SK-N-SH (cell line): ENCODE measurements at regions not wholly inside any gene's neighbourhood (a gene's known extent, or its start where the extent isn't known, plus 50 kb on each side); places are given as distances from the start of the nearest gene placed in this dataset.

ENCODE experiments used
- CTCF ChIA-PET: fragments of 300-600, 350-600 bp; formaldehyde crosslinking; extraction: SDS; loops from one replicate; lab custom pipeline; 2021; lab: Yijun Ruan, JAX
- POLR2A ChIA-PET: fragments of 350-600 bp; sonication (Branson Sonifier 250); formaldehyde crosslinking; extraction: SDS; loops from one replicate; lab custom pipeline; 2020; ENCODE audit warnings: antibody characterized with exemption, inconsistent platforms; lab: Yijun Ruan, JAX
- DNase-seq: peaks from one replicate; pipeline ENCODE4 v3.0.0; 2012
- H2AFZ ChIP-seq: fragments of 200-600 bp; sonication (generic); 2 replicates; pipeline ENCODE4 v1.8.1; 2016; ENCODE audit warnings: antibody characterized with exemption, mild to moderate bottlenecking, low read depth
- H3F3A ChIP-seq: fragments of 200-600 bp; sonication (generic); replicated peaks from 2 replicates; pipeline ENCODE3; 2016; ENCODE audit warnings: antibody characterized with exemption, mild to moderate bottlenecking; ENCODE audit not compliant: insufficient read depth
- H3K27ac ChIP-seq, 2 experiments: fragments of 200-500 bp in 1 of 2; fragments of 200-600 bp in 1 of 2; sonication (Bioruptor generic) in 1 of 2; sonication (generic), shearing (Covaris generic) in 1 of 2; 2 replicates each; pipeline versions ENCODE4 v1.5.1 to v1.6.1; 2014 to 2016; ENCODE audit warnings: low read depth in 2 of 2, inconsistent platforms in 1 of 2, low read length in 1 of 2, mild to moderate bottlenecking in 1 of 2, mixed read lengths in 1 of 2
- H3K27me3 ChIP-seq: fragments of 200-600 bp; sonication (generic), shearing (Covaris generic); 2 replicates; pipeline ENCODE4 v1.6.1; 2016; ENCODE audit warnings: mixed run types; ENCODE audit not compliant: insufficient read depth
- H3K36me3 ChIP-seq, 2 experiments: fragments of 200-500 bp in 1 of 2; fragments of 200-600 bp in 1 of 2; sonication (Bioruptor generic) in 1 of 2; sonication (generic) in 1 of 2; replicated peaks in 1 of 2; 2 replicates each; pipeline versions ENCODE3 to v1.5.1; 2014 to 2016; ENCODE audit warnings: low read length in 1 of 2, mild to moderate bottlenecking in 1 of 2; ENCODE audit not compliant: insufficient read depth in 2 of 2, control insufficient read depth in 1 of 2
- H3K4me1 ChIP-seq, 2 experiments: fragments of 200-500 bp in 1 of 2; fragments of 200-600 bp in 1 of 2; sonication (Bioruptor generic) in 1 of 2; sonication (generic), shearing (Covaris generic) in 1 of 2; 2 replicates each; pipeline versions ENCODE4 v1.5.1 to v1.6.1; 2014 to 2016; ENCODE audit warnings: low read depth in 1 of 2, low read length in 1 of 2, mixed run types in 1 of 2; ENCODE audit not compliant: insufficient read depth in 2 of 2, control insufficient read depth in 1 of 2
- H3K4me2 ChIP-seq: fragments of 200-600 bp; sonication (generic), shearing (Covaris generic); 2 replicates; pipeline ENCODE4 v1.6.1; 2017; ENCODE audit warnings: mixed run types
- H3K4me3 ChIP-seq, 2 experiments: fragments of 200-500 bp in 1 of 2; fragments of 200-600 bp in 1 of 2; sonication (Bioruptor generic) in 1 of 2; sonication (generic), shearing (Covaris generic) in 1 of 2; 2 replicates each; pipeline versions ENCODE4 v1.5.1 to v1.8.1; 2014 to 2016; ENCODE audit warnings: low read depth in 2 of 2, inconsistent platforms in 1 of 2, low read length in 1 of 2, mild to moderate bottlenecking in 1 of 2, mixed read lengths in 1 of 2, moderate library complexity in 1 of 2
- H3K79me2 ChIP-seq: fragments of 200-600 bp; sonication (generic); 2 replicates; pipeline ENCODE4 v1.8.1; 2017; ENCODE audit warnings: mild to moderate bottlenecking; ENCODE audit not compliant: insufficient read depth
- H3K9ac ChIP-seq: fragments of 200-600 bp; sonication (generic); 2 replicates; pipeline ENCODE4 v1.6.1; 2017; ENCODE audit warnings: mixed run types
- H3K9me2 ChIP-seq: fragments of 200-600 bp; sonication (generic); 2 replicates; pipeline ENCODE4 v1.6.1; 2017; ENCODE audit warnings: mixed run types
- H3K9me3 ChIP-seq: fragments of 200-600 bp; sonication (generic); 2 replicates; pipeline ENCODE4 v1.6.1; 2017; ENCODE audit warnings: mixed run types, mild to moderate bottlenecking, moderate library complexity
- H4K20me1 ChIP-seq: fragments of 200-600 bp; sonication (generic); 2 replicates; pipeline ENCODE4 v1.6.1; 2017; ENCODE audit warnings: mild to moderate bottlenecking, mixed run types; ENCODE audit not compliant: insufficient read depth
- CTCF ChIP-seq: fragments of 200-600 bp; sonication (generic); IDR thresholded peaks from 2 replicates; pipeline ENCODE4 v1.6.1; 2017; ENCODE audit warnings: antibody characterized with exemption, mild to moderate bottlenecking, moderate library complexity
- EP300 ChIP-seq, 2 experiments: IDR thresholded peaks; 2 replicates each; pipeline versions ENCODE4 v1.4.0 to v1.6.1; 2012; ENCODE audit warnings: borderline replicate concordance in 1 of 2, low read depth in 1 of 2, low read length in 1 of 2
- EZH2phosphoT487 ChIP-seq: fragments of 200-600 bp; sonication (generic); IDR thresholded peaks from 2 replicates; pipeline ENCODE4 v1.6.1; 2017; ENCODE audit warnings: low read depth, mixed run types, mild to moderate bottlenecking, antibody characterized with exemption, moderate library complexity, borderline replicate concordance
- FOXJ3 ChIP-seq: sonication (generic); formaldehyde crosslinking; IDR thresholded peaks from 2 replicates; pipeline ENCODE4 v1.5.1; 2020; ENCODE audit warnings: mild to moderate bottlenecking, missing genetic modification reagents
- GATA2 ChIP-seq: sonication (generic); formaldehyde crosslinking; IDR thresholded peaks from 2 replicates; pipeline ENCODE4 v1.5.0; 2020; ENCODE audit warnings: mild to moderate bottlenecking, missing genetic modification reagents
- JUND ChIP-seq: IDR thresholded peaks from 2 replicates; pipeline ENCODE4 v1.4.0; 2012
- MXI1 ChIP-seq: IDR thresholded peaks from 2 replicates; pipeline ENCODE4 v1.6.1; 2012; ENCODE audit warnings: mild to moderate bottlenecking, low read depth, low read length, improper control_type of control experiment
- NRF1 ChIP-seq: IDR thresholded peaks from 2 replicates; pipeline ENCODE4 v1.6.1; 2012; ENCODE audit warnings: low read depth, mild to moderate bottlenecking, low read length
- POLR2AphosphoS5 ChIP-seq: IDR thresholded peaks from 2 replicates; pipeline ENCODE4 v1.6.1; 2012; ENCODE audit warnings: low read depth, low read length
- RFX5 ChIP-seq: IDR thresholded peaks from 2 replicates; pipeline ENCODE4 v1.6.1; 2012; ENCODE audit warnings: mild to moderate bottlenecking, improper control_type of control experiment, low read length
- RXRA ChIP-seq: IDR thresholded peaks from 2 replicates; pipeline ENCODE4 v1.4.0; 2012; ENCODE audit warnings: low read depth, mild to moderate bottlenecking, borderline replicate concordance
- SMC3 ChIP-seq: IDR thresholded peaks from 2 replicates; pipeline ENCODE4 v1.6.1; 2012; ENCODE audit warnings: low read depth, low read length, improper control_type of control experiment
- TAF1 ChIP-seq: IDR thresholded peaks from 2 replicates; pipeline ENCODE4 v1.6.1; 2012; ENCODE audit warnings: low read depth, mild to moderate bottlenecking, low read length, moderate library complexity, borderline replicate concordance
- TEAD4 ChIP-seq: IDR thresholded peaks from 2 replicates; pipeline ENCODE4 v1.4.0; 2012; ENCODE audit warnings: mild to moderate bottlenecking, borderline replicate concordance; ENCODE audit not compliant: insufficient read depth
- WGBS: methylation state at CpG from one replicate; pipeline ENCODE4 v1.1.6; 2017; ENCODE audit warnings: low lambda C conversion rate; 5-methylcytosine and 5-hydroxymethylcytosine counted together
- TF ChIP-seq, protein P1 (sequence below): fragments of 150-350 bp; IDR thresholded peaks from 2 replicates; pipeline ENCODE4 v1.6.1; 2017; ENCODE audit warnings: antibody characterized with exemption, low read length, low read depth, borderline replicate concordance

- POLR2A ChIA-PET, result no interaction called here
- no peaks in the 10 kb centered on the region for H3K36me3 ChIP-seq
Observed at GRCh38 chr12:24698972-24699371, 249.9 kb downstream of the BCAT1 start.

DNA sequence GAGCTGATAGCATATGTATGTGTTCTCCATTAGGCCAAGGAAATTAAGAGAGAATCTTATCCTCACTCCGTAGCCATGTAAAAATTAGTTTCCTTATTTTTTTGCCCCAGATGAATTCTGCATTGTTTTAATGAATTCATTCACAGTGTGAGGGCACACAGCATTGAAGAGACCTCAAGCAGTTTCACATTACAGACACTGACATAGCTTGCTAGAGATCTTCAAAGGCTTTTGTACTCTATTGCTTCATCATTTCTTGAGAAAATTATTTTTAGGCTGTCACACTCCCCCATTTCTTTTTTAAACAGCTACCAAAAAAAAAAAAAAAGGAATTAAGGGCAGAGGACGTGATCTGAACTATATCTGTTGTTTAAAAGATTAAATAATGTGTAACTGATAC, 251.1 kb downstream of the BCAT1 start:
- Histone ChIP-seq H3K4me1 (no peaks in the 10 kb centered on the region), H4K20me1 (no peaks in the 10 kb centered on the region), H3K27ac (no peak overlapping the region), H3K4me2 (no peak overlapping the region), H3F3A (no peaks in the 10 kb centered on the region), H3K4me3 (no peak overlapping the region), H3K9me2 (no peaks in the 10 kb centered on the region), H3K9me3 (no peaks in the 10 kb centered on the region)
- ChIA-PET POLR2A (no interaction called here), CTCF (no interaction called here)
- DNase-seq, result no peak
- TF ChIP-seq EP300 (IDR thresholded peaks at IDR 0.05; ENCODE audit: borderline replicate concordance in 1 of 2, low read depth in 1 of 2, low read length in 1 of 2), result no peak
- TF ChIP-seq, protein P1, sequence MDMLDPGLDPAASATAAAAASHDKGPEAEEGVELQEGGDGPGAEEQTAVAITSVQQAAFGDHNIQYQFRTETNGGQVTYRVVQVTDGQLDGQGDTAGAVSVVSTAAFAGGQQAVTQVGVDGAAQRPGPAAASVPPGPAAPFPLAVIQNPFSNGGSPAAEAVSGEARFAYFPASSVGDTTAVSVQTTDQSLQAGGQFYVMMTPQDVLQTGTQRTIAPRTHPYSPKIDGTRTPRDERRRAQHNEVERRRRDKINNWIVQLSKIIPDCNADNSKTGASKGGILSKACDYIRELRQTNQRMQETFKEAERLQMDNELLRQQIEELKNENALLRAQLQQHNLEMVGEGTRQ, result no peak
- no peak for TF ChIP-seq GATA2
- TF ChIP-seq POLR2AphosphoS5, result no peak
- no peak for TF ChIP-seq NRF1
- no peak for TF ChIP-seq CTCF
- no peak for TF ChIP-seq FOXJ3 (CRISPR knock-in tag)
- TF ChIP-seq RFX5, result no peak
- TF ChIP-seq TEAD4, result no peak
- no peak for TF ChIP-seq JUND
- TF ChIP-seq RXRA, result no peak
- no peak for TF ChIP-seq TAF1
- TF ChIP-seq EZH2phosphoT487, result no peak
- no peak for TF ChIP-seq MXI1
- TF ChIP-seq, all 33 proteins: peak for 0
- WGBS, result 54% methylated on average over 2 of the region's 2 CpGs
- Histone ChIP-seq H3K36me3 (no peaks in the 10 kb centered on the region), H3K79me2 (no peaks in the 10 kb centered on the region), H3K27me3 (no peaks in the 10 kb centered on the region), H2AFZ (no peak overlapping the region), H3K9ac (no peak overlapping the region)

More at GRCh38 chr12:24698972-24699371, 249.9 kb downstream of the BCAT1 start:
- Histone ChIP-seq H3K4me3 (no peak overlapping the region), H3K9me3 (no peaks in the 10 kb centered on the region), H2AFZ (no peak overlapping the region), H3K27me3 (no peaks in the 10 kb centered on the region), H3K9ac (no peak overlapping the region), H3K4me2 (no peak overlapping the region), H3K79me2 (no peaks in the 10 kb centered on the region), H3K4me1 (no peaks in the 10 kb centered on the region), H3F3A (no peaks in the 10 kb centered on the region), H3K27ac (no peak overlapping the region), H4K20me1 (no peaks in the 10 kb centered on the region), H3K9me2 (no peaks in the 10 kb centered on the region)
- CTCF ChIA-PET, result no interaction called here
- TF ChIP-seq NRF1, result no peak
- TF ChIP-seq SMC3, result no peak
- no peak for DNase-seq
- WGBS, result 57% methylated on average over 2 of the region's 2 CpGs
